Keratinocyte (primary cell): ENCODE measurements at regions not wholly inside any gene's neighbourhood (a gene's known extent, or its start where the extent isn't known, plus 50 kb on each side); places are given as distances from the start of the nearest gene placed in this dataset.

Experiments used
- EZH2 ChIP-seq: IDR thresholded peaks from one replicate; pipeline ENCODE4 v1.6.1; 2012; ENCODE audit warnings: inconsistent platforms, mild to moderate bottlenecking, low read length, moderate library complexity
- TF ChIP-seq, protein P1 (sequence below), 3 experiments: IDR thresholded peaks in 1 of 3; conservative IDR thresholded peaks in 1 of 3; optimal IDR thresholded peaks in 1 of 3; 2 replicates in 2 of 3; 3 replicates in 1 of 3; pipeline versions ENCODE3 to v1.5.1; 2011; ENCODE audit warnings: low read length in 3 of 3, mild to moderate bottlenecking in 3 of 3, moderate library complexity in 2 of 3, control low read depth in 1 of 3, inconsistent platforms in 1 of 3; ENCODE audit not compliant: insufficient read depth in 2 of 3; ENCODE audit errors: extremely low read depth in 1 of 3

- TF ChIP-seq, protein P1, sequence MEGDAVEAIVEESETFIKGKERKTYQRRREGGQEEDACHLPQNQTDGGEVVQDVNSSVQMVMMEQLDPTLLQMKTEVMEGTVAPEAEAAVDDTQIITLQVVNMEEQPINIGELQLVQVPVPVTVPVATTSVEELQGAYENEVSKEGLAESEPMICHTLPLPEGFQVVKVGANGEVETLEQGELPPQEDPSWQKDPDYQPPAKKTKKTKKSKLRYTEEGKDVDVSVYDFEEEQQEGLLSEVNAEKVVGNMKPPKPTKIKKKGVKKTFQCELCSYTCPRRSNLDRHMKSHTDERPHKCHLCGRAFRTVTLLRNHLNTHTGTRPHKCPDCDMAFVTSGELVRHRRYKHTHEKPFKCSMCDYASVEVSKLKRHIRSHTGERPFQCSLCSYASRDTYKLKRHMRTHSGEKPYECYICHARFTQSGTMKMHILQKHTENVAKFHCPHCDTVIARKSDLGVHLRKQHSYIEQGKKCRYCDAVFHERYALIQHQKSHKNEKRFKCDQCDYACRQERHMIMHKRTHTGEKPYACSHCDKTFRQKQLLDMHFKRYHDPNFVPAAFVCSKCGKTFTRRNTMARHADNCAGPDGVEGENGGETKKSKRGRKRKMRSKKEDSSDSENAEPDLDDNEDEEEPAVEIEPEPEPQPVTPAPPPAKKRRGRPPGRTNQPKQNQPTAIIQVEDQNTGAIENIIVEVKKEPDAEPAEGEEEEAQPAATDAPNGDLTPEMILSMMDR (optimal IDR thresholded peaks at IDR 0.05 in 1 of 3, IDR thresholded peaks at IDR 0.05 in 1 of 3, conservative IDR thresholded peaks at IDR 0.05 in 1 of 3; ENCODE audit: extremely low read depth in 1 of 3, insufficient read depth in 2 of 3, low read length in 3 of 3), result no peak
- TF ChIP-seq EZH2, result no peak
Measured at GRCh38 chr12:92421701-92422100, 276.1 kb upstream of the BTG1 start.
